Stimulated activated CD4-positive, alpha-beta T cell treated with anti-CD3 and anti-CD28 coated beads, Interleukin-1b, Interleukin-23, amount 100 ng/mL, for 48 hours (primary cell): ENCODE measurements at regions not wholly inside any gene's neighbourhood (a gene's known extent, or its start where the extent isn't known, plus 50 kb on each side); places are given as distances from the start of the nearest gene placed in this dataset.

ENCODE experiments used
- DNase-seq: peaks from one replicate; pipeline ENCODE4 v3.0.0-alpha.2; 2020

DNA sequence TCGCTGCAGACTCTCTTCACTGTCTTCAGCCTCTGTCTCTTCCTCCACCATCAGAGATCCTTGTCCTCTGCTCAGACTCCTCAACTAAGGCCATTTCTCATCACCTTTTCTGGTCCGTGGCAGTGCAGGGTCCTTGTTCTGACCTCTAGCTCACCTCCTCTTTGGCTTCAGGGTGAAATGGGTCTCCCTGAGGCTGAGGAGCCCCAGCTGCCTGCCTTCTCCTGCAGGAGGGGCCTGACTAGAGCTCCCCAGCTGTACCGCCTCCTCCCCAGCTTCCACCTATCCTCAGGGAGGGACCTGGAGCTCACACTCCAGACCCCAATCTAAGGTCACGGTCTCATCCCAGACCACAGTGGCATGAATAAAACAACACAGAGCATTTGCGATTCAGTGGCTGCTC lies 203.0 kb downstream of the TRIM29 start:
- DNase-seq = no peak

DNA sequence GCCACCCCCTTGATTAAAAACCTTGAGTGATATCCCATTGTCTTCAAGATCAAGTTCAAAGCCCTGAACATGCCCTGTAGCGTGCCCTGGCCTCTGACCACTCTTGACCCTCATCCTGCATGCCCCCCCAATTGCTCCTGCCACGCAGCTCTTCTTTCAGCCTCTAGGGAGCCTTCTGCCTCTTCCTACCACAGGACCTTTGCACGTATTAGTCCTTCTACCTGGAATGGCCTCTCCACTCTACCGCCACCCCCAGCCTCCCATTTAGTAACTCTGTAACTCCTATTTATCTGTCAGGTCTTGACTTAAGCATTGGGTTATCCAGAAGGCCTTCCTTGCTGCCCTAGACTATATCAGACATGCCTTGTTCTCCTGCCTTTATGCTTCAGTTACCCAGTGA lies 203.6 kb downstream of the TRIM29 start:
- DNase-seq = no peak

DNA sequence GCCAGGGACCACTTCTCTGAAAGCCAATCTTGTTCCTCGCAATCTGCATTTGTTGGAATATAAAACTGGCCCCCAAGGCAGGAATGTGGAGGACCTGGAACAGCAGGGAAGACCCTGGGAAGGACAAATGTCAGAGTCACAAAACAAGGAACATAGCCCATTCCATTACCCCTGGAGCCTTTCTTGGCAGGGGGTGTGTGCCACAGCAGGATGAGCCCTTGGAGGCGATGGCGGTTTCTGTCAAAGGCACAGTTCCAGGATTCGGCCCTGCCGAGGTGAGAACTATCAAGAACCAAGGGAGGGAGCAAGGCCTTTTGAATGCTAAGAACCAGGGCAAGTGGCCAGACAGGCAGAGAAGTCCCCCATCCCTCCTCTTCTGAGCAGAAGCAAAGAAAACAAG lies 204.3 kb downstream of the TRIM29 start:
- no peak for DNase-seq

DNA sequence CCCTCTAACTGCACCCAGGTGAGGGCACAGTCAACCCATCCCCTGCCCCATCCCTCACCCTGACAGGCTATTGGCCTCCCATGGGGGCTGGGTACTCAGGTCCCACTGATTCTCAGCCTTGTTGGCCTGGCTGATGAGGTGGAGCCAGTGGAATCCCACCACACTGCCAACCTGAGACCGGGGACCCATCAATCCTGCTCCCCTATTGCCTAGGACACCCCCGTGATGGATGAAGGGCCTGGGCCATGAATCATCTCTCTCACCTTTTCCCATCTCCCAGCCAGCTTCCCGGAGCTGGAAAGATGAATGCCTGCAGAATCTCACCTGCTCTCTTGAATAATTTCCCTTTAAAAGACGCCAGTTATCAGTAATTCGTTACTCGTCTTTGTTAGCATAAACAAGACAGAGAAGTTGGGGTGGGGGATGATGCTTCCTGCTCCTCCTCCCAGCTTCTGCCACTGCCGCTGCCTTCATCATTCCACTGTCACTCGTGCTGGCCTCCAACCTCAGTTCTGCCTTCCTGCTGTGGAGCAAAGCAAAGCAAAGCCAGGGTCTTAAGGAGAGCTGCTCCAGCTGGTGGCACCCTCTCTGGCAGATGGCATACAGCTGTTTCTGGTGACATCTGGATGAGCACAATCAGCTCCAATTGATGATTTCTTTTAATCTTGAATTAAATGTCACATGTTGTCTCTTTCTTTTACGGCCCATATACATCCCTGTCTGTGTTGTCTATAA lies 204.0 kb upstream of the NECTIN1 start:
- DNase-seq = no peak

DNA sequence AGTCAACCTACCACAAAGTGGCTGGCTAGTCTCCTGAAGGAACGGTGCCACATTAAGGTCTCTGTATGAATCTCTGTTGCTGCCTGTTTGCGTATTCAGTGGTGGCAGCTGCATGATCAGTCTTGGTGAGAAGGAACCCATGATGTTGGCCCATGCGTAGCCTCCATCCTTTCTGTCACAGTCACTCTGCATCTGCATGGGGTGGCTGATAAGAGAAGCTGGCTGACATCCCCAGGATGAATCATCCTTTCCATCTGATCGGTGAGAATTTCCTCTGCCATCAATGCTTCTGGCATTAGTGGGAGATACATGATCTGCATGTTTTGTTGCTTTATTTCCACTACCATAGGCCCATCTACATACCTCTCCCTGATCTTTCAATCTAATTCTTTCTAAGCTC lies 199.0 kb upstream of the NECTIN1 start:
- no peak for DNase-seq

DNA sequence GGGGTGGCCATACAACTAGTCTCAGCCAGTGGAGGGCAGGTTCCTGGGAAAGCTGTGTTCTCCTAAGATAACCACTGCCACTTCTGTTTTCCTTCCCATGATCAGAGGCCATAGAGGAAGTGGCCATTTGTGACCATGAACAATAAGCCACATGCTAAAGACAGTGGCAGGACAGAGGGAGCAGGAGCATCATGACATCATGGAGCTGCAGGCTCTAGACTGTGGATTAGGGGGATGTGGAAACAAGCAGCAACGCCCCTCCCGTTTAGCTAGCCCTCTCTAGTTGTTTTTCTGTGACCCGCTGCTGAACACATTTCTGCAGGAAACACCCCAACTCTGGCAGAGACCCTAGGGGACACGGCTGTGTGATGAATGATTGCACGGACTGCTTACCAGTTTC lies 195.0 kb upstream of the NECTIN1 start:
- DNase-seq = no peak

DNA sequence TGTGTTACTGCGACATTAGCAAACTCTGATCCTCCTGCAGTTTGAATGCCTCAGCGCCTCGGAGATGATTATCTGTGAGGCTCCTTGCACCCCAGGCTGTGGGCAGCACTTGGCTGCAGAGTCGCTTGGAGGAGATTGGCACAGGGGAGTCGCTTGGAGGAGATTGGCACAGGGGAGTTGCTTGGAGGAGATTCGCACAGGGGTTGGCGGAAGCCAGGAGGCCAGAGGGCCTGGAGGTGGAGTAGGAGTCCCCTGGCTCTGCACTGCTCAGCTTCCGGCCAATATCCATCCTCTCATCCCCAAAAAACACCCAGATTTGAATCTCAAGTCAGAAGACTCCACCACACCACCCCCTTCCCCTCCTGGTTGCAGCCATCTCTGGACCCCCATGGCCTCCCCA lies 192.6 kb upstream of the NECTIN1 start:
- DNase-seq = no peak

DNA sequence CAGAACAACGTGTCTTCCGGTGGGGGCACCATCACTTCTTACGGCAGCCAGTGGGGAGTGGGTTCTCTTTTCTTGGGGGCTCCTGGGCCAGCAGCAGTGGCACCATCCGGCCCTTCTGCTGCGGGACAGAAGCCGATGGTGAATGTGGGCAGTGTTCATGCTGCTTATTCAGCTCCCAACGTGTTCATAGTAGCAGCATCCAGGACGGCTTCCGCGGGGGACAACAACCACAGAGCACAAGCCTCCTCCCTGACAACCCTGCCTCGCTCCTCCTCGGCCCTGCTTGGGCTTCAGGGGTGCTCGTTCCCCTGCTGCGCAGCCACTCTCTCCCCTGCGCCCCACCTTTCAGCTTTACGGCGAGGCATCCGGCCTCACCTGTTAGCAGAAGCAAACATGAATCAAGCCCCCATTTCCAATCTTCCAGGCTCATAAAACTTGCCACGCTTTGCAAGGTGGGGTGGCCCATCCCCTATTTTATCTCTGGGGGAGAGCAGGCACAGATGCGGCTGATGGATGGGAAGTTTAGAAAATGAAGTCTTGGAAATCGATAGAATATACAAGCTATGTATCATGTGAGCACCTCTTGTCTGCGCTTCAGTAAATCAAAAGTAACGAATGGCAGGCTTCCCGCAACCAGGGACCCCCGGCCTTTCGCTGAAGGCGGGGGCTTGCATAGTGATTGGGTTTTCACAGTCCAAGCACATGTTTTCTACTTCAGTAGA lies 191.8 kb upstream of the NECTIN1 start:
- DNase-seq = no peak

DNA sequence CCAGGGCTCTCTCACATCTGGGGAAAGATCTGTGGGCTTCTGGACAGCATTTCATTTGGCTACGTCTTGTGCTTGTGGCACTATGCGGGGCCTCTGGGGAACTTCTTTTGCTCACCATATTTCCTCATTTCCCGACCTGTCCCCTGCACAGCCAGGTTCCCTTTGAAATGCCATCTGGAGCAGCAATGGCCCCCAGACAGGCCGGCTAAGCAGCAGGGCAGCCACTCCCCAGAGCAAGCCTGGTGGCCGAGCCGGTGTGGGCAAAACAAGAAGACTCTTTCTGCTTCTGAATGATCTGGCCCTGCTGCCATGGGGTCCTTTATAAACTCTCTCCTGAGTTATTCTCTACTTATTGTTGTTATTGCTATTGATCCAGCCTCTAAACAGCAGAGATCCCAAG lies 190.7 kb upstream of the NECTIN1 start:
- DNase-seq = no peak

DNA sequence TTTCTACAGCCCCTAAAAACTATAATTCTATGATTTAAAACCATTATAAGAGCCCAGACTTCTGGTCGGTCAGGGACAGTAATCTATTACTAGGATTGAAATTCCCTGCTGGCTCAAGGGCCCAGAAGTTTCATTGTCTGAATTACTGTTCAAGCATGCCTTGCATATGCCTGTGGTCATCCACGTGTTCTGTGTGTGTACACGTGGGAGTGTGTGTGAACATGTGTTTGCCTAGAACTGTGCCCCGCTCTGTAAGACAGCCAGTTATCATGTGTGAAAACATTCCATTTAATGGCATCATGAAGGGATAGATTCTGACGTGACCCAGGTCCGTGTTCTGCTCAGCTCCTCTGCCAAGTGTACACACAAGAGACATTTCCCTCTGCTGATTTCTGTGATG lies 189.3 kb upstream of the NECTIN1 start:
- no peak for DNase-seq

DNA sequence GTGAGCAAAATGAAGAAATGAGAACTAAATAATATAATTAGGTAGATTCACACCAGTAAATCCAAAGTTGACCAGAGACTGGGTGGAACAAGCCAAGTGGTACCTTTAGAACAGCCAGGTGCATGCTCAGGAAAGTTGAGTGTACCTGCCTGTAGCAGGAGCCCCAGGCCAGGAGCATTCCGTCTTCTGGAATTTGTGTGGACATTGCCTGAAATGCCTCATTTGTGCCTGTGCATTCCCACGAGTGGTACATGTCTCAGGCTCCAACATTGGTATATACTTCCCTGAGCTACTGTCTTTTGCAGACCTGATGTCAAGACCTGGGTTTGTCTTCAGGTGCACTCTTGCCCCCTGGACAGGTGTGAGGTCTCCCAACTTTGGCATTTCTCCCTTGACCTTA lies 187.6 kb upstream of the NECTIN1 start:
- DNase-seq = no peak

DNA sequence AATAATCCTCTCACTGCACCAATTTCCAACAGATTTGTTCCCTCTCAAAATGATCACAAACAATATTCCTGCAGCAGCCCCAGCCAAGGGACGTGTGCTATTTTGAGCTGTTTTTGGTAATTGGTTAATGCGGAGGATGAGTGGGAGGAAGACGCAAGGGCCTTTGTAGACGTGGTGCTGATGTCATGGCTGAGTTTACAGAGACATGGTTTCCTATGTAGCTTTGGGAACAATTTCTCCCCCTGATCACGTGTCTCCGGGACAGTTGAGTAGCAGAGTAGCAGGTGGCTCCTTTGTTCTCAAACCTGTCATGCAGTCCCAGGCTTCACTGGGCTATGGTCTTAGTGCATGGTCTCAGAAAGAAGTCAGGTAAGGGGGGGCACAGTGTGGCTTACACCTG lies 183.2 kb upstream of the NECTIN1 start:
- no peak for DNase-seq

DNA sequence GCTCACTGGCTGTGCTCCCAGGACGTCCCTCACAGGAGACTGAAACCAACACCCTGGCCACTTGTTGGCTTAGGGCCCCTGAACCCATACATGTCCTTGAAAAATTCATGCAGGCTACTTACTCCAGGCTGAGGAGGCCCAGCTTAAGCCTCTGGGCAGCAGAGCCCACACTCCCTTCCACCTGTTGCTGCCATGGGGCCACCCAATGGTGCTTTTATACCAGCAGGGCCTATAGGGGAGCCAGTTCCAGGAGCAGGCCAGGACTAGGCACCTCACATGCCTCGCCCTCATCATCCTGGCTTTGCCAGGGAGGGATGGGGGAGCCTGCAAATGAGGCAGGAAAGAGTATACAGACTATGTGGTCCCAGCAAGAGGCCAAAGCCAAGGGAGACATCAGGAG lies 181.7 kb upstream of the NECTIN1 start:
- DNase-seq = no peak

DNA sequence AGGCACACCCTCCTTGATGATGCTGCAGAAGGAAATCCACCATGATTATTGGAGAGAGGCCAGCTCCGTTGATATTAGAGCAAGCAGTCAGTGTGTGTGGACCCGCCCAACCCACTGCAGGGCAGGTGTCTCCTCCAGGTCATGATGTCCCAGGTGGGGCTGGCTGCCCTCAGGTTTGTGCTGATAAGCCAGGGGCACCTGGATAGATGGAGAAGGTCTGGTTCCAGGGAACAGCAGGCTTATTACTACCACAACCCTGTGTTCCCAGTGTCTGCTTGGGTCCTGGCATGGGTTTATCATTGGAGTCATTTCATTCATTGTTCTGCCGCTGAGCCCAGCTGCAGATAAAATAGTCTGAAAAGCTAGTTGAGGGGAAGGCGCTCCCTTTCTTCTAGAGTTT lies 181.1 kb upstream of the NECTIN1 start:
- no peak for DNase-seq

DNA sequence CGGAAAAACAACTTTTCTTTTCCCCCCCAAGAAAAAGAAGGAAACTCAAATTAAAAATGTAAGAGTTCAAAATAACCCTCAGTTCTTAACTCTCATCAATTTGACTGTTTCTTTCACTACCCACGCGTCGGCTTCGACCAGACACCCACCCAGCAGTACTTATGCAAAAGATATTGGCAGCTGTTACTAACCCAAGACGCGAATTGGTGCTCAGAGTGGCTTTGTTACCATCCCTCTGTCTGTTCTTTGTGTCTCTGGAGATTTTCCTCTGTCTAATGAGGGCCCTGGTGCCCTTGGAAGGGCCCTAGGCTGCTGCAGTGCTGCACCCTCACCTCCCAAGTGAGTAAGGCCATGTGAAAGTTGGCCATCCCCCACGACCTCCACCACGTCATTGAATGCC lies 180.5 kb upstream of the NECTIN1 start:
- no peak for DNase-seq

DNA sequence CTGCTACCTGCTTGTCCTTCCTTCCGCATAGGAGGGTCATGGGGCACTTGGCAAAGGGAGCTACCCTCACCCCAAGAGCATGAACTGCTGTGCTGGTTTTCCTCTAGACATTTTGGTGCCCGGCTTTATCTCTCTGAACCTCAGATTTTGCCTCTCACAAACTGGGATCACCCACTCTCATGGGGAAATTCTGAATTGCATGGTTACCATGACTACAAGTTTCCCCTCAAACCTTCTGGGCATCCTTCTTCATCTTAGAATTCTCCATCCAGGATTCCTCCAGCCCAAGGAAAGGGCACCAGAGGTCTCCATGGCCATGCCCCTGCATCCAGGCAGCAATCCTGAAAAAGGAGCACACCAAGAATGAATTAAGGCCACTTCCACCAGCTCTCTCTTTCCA lies 180.1 kb upstream of the NECTIN1 start:
- no peak for DNase-seq

DNA sequence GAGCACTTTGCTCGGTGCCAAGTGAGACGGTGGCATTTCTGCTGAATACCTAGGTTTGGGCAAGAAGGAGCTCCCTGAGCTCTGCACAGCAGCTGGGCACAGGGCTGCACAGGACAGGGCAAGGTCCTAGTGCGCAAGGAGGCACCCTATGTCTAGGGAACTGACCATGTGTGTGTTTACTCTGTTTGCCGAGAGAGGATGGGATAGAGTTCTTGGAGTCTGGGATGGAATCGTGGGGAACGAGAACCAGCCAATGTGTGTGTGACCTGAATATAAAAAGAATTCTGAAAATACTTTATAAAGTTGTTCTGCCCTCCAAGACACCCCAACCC lies 179.5 kb upstream of the NECTIN1 start:
- no peak for DNase-seq

DNA sequence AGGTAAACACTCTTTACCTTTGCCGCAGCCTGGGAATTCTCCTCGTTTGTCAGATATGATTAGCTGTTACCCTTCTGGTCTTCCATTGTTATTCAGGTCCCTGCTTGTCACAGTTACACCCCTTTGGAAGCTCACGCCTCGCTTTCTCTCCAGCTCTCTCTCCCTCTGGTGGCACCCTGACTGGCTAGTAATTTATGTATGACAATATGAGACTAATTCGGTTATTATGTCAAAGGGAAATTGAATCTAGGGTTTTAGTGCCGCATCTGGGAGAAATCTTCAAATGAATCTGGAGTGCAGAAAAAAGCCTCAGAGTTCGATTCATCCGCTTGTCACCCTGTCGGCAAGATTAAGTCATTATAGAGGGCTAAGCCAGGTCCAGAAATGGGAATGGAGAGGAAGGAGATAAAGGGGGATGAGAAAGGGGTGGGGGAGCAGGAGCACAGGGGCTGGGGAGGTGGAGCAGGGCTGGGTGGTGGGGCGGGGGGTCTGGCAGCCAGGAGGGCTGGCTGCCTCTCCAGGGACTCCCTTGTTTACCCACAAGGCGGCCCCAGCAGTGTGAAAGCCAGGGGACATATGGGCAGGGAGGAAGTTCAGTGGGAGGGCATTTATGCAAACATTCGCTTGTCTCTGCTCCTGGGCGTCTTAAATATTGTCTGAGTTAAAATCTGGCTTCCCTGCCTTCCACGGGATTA lies 179.0 kb upstream of the NECTIN1 start:
- DNase-seq = no peak

DNA sequence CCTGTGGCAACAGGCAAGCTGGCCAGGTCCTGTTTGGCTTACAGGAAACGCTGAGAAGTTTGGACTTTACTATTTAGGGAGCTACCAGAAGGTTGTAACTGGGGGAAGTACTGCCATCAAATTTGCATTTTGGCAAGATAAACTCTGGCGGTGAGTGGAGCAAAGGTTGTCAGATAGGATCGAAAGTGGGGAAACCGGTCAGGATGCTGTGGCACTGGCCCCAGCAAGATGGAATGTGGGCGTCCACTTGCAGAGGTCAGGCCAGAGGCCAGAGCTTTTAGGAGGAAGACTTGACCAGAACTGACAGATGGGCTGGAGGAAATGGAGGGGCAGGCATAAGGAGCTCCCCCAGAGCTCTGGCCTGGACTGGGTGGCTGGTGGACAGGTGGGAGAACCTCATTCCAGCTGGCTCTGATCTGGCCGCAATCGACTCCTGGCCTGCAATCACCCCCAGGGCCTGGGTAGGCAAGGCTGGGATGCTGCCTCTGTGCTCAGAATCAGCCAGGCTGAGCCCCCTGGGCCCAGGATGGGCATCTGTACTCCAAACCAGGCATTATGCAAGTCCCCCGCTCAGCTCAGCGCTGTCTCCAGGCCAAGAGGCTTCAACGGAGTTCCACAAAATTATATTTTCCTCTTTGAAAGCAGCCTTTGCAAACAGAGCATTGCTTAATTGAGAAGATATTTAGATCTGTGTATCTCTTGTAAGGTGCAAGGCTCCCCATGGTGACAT lies 178.3 kb upstream of the NECTIN1 start:
- no peak for DNase-seq

DNA sequence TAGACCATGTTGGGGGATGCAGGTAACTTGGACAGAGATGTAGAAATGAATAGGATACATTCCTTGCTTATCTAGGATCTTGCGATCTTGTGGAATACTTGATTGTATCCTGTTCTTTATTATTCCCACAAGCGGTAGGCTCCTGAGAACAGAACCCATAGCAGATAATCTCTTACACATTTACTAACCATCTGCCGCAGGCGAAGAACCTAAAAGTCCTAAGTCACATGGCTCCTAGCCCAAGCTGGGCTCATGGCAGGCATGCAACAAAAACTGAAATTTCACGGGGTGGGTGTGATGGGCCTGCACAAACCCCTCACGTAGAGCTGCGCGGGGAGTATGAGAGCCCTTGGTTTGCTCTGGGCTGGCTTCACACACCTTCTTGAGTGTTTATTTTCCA lies 177.4 kb upstream of the NECTIN1 start:
- DNase-seq = no peak

DNA sequence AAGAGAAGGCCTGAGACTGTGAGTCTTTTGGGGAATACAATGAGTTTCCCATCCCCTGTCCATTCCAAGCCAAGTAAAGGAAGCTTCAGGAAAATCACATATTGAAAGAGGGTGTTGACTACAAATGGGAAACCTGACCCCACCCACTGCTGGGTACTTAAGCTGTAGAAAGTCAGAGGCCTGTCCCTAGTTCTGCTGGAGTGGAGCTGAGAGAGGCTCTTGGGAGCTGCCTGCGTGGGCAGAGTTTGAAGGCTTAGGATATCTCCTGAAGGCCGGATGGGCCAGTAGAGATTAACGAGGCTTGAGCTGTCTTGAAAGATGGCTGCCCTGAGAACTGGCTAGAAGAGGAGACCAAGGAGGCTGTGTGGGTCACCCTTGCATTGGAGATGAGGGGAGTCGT lies 176.2 kb upstream of the NECTIN1 start:
- no peak for DNase-seq

DNA sequence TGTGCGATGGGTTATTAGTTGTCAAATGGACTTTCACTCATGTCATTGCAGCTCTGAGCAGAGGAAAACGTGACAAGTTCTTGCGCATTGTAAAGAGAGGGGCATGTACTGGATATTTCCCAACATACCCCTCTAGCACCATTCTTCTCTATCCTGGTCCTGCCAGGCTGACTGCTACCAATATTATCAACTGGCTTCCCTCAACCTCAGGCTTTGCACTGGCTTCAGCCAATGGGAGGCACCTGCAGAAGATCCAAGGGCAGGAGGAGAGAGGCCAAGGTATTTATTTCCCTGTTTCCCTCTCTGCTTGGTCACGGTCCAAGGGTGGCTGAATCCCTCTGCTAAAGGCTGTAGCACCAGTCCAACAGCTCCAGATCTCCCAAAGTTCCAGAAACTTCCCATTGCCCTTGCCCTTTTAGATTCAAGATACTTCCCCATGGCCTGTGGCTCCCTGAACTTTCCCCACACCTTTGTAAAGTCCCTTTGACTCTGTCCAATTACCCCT lies 175.6 kb upstream of the NECTIN1 start:
- no peak for DNase-seq

DNA sequence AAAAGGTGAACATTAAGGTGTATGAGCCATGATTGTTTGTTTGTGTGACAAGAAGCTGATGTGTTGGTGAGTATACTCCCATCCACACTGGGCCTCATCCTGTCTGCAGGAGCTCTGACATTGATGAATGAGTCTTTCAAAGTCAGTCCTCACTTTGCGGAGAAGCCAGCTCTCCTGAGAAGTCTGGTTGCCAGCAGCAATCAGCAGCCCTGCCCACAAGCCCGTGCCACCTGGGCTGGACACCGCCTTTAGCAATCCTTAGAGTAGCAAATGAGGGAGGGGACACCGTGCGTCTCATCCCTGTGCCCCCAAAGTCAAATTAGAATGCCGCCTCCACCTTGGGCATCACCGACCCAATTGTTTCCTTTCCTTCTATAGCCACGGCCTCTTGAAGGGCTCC lies 174.8 kb upstream of the NECTIN1 start:
- DNase-seq = no peak

DNA sequence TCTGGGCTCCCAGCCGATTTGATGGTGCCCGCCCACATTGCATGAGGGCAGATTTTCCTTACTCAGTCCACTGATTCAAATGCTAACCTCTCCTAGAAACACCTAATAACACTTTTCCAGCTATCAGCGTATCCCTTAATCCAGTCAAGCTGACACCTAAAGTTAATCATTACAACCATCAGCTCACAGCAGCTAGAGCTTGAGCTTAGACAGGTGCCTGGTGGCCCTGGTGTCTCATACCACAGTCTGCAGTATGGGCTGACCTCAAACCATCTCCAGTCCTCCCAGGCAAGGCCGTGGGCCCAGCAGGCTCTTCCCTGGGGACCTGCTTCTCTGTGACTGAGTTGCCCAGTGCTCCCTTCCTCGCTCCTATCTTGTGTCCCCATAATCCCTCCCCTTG lies 174.4 kb upstream of the NECTIN1 start:
- DNase-seq = no peak
